GM12874 (cell line): ENCODE measurements at regions not wholly inside any gene's neighbourhood (a gene's known extent, or its start where the extent isn't known, plus 50 kb on each side); places are given as distances from the start of the nearest gene placed in this dataset.

Experiments
- TF ChIP-seq, protein P1 (sequence below): IDR thresholded peaks from 2 replicates; pipeline ENCODE4 v1.5.1; 2011; ENCODE audit warnings: low read depth, mild to moderate bottlenecking, control low read depth, low read length, moderate library complexity; ENCODE audit not compliant: insufficient read depth

DNA sequence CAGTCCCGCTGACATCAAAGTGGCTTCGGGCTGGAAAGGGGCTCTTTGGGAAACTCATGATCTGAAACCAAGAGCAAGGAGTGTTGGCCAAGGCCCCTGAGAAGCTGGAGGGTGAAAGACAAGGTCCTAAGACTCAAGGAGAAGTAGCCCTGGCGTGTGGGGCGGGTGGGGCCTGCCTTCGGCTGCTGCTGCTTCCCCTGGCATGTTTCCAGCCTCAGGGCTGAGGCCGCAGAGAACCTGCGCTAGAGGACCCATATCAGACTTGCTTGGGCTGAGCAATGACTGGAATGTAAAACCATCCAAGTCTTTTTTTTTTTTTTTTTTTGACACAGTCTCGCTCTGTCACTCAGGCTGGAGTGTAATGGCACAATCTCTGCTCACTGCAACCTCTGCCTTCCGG lies 67.5 kb upstream of the GCSH start:
- TF ChIP-seq, protein P1, sequence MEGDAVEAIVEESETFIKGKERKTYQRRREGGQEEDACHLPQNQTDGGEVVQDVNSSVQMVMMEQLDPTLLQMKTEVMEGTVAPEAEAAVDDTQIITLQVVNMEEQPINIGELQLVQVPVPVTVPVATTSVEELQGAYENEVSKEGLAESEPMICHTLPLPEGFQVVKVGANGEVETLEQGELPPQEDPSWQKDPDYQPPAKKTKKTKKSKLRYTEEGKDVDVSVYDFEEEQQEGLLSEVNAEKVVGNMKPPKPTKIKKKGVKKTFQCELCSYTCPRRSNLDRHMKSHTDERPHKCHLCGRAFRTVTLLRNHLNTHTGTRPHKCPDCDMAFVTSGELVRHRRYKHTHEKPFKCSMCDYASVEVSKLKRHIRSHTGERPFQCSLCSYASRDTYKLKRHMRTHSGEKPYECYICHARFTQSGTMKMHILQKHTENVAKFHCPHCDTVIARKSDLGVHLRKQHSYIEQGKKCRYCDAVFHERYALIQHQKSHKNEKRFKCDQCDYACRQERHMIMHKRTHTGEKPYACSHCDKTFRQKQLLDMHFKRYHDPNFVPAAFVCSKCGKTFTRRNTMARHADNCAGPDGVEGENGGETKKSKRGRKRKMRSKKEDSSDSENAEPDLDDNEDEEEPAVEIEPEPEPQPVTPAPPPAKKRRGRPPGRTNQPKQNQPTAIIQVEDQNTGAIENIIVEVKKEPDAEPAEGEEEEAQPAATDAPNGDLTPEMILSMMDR: no peak

- TF ChIP-seq, protein P1: no peak
Observed at GRCh38 chr16:81158964-81159363, 62.8 kb upstream of the GCSH start.

GRCh38 chr16:81155769-81156168 lies 59.6 kb upstream of the GCSH start:
- TF ChIP-seq, protein P1: 0 out of 2 replicates have a peak, but pooled peaks have one; percentile 8

DNA sequence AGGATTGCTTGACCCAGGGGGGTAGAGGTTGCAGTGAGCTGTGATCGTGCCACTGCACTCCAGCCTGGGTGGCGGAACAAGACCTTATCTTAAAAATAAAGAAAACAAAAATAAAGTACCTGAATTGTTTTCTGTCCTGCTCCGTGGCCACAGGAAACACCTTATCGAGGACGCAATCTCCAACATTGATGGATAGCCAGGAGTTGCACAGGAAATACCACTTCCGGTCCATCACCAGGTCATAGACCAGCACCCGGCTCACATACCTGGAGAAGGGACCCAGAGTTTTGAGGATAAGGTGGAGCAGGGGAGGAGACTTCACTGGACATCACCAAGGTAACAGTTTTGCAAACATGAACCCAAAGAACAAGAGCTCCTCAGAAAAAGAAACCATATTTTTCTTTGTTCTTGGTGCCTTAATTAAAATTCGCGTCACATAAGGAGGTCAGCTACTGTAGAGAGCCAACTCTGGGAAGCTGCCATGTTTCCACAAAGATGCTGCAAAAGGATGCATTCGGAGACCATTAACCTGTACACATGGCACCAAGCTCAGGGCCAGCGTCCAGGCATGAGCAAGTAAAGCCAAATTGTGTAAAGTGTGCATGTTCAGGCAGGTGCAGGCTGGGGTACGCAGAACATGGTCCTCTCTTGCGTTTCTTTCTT lies 55.6 kb upstream of the GCSH start:
- TF ChIP-seq, protein P1: no peak

GRCh38 chr16:81149614-81150013 lies 53.4 kb upstream of the GCSH start:
- TF ChIP-seq, protein P1: no peak

GRCh38 chr16:81148277-81148676 lies 52.1 kb upstream of the GCSH start:
- TF ChIP-seq, protein P1: no peak
